ENCODE measurements at regions not wholly inside any gene's neighbourhood (a gene's known extent, or its start where the extent isn't known, plus 50 kb on each side); places are given as distances from the start of the nearest gene placed in this dataset.

DNA sequence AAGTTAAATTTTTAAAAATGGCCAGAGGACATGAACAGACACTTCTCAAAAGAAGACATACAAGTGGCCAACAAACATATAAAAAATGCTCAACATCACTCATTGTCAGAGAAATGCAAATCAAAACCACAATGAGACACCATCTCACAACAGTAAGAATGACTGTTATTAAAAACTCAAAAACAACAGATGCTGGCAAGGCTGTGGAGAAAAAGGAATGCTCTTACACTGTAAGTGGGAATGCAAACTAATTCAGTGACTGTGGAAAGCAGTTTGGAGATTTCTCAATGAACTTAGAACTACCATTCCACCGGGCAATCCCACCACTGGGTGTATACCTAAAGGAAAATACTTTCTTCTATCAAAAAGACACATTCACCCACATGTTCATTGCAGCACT is 168.5 kb upstream of the PIK3R1 start:
- TF ChIP-seq, protein P1, sequence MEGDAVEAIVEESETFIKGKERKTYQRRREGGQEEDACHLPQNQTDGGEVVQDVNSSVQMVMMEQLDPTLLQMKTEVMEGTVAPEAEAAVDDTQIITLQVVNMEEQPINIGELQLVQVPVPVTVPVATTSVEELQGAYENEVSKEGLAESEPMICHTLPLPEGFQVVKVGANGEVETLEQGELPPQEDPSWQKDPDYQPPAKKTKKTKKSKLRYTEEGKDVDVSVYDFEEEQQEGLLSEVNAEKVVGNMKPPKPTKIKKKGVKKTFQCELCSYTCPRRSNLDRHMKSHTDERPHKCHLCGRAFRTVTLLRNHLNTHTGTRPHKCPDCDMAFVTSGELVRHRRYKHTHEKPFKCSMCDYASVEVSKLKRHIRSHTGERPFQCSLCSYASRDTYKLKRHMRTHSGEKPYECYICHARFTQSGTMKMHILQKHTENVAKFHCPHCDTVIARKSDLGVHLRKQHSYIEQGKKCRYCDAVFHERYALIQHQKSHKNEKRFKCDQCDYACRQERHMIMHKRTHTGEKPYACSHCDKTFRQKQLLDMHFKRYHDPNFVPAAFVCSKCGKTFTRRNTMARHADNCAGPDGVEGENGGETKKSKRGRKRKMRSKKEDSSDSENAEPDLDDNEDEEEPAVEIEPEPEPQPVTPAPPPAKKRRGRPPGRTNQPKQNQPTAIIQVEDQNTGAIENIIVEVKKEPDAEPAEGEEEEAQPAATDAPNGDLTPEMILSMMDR (optimal IDR thresholded peaks at IDR 0.05 in 1 of 3, IDR thresholded peaks at IDR 0.05 in 1 of 3, conservative IDR thresholded peaks at IDR 0.05 in 1 of 3; ENCODE audit: extremely low read depth in 1 of 3, insufficient read depth in 2 of 3, low read length in 3 of 3), result no peak
- no peak for TF ChIP-seq EZH2 (IDR thresholded peaks at IDR 0.05; ENCODE audit: low read length)
